IMR-90 (cell line): ENCODE measurements at regions not wholly inside any gene's neighbourhood (a gene's known extent, or its start where the extent isn't known, plus 50 kb on each side); places are given as distances from the start of the nearest gene placed in this dataset.

Experiments used
- CEBPB ChIP-seq: IDR thresholded peaks from 2 replicates; pipeline ENCODE4 v1.6.1; 2012; ENCODE audit warnings: low read depth, low read length, improper control_type of control experiment
- CTCF ChIP-seq: conservative IDR thresholded peaks from 2 replicates; pipeline ENCODE4 v1.5.1; 2012; ENCODE audit warnings: mild to moderate bottlenecking, low read depth, low read length, improper control_type of control experiment
- MAFK ChIP-seq: IDR thresholded peaks from 2 replicates; pipeline ENCODE4 v1.6.1; 2012; ENCODE audit warnings: low read depth, low read length, improper control_type of control experiment
- MAZ ChIP-seq: IDR thresholded peaks from 2 replicates; pipeline ENCODE4 v1.6.1; 2012; ENCODE audit warnings: low read depth, mild to moderate bottlenecking, low read length, improper control_type of control experiment, moderate library complexity, borderline replicate concordance
- NFE2L2 ChIP-seq: fragments of 150-350 bp; IDR thresholded peaks from 2 replicates; pipeline ENCODE4 v1.6.1; 2016; ENCODE audit warnings: low read depth, mild to moderate bottlenecking, low read length
- POLR2A ChIP-seq: IDR thresholded peaks from 2 replicates; pipeline ENCODE4 v1.6.1; 2012; ENCODE audit warnings: mild to moderate bottlenecking, low read depth, low read length
- RAD21 ChIP-seq: IDR thresholded peaks from 2 replicates; pipeline ENCODE4 v1.6.1; 2012; ENCODE audit warnings: low read length, improper control_type of control experiment
- USF2 ChIP-seq: fragments of 150-350 bp; IDR thresholded peaks from 2 replicates; pipeline ENCODE4 v1.6.1; 2017; ENCODE audit warnings: mild to moderate bottlenecking, antibody characterized with exemption, low read length, low read depth

- TF ChIP-seq CTCF (no peak), MAZ (no peak), POLR2A (no peak), USF2 (no peak), NFE2L2 (no peak), RAD21 (no peak), CEBPB (no peak), MAFK (no peak)
Measured at GRCh38 chr6:145312481-145312880, 422.8 kb downstream of the EPM2A start.
